PFSK-1 (cell line): ENCODE measurements at regions not wholly inside any gene's neighbourhood (a gene's known extent, or its start where the extent isn't known, plus 50 kb on each side); places are given as distances from the start of the nearest gene placed in this dataset.

Experiments
- FOXP2 ChIP-seq: optimal IDR thresholded peaks from 2 replicates; pipeline ENCODE3; 2011; ENCODE audit warnings: borderline replicate concordance, control low read depth, inconsistent platforms; ENCODE audit not compliant: insufficient read depth; ENCODE audit errors: extremely low read length, extremely low read depth
- POLR2AphosphoS5 ChIP-seq: IDR thresholded peaks from 2 replicates; pipeline ENCODE4 v1.6.1; 2012; ENCODE audit warnings: low read depth, mild to moderate bottlenecking, control low read depth, low read length, moderate library complexity
- SIN3A ChIP-seq: IDR thresholded peaks from 2 replicates; pipeline ENCODE4 v1.6.1; 2012; ENCODE audit warnings: mild to moderate bottlenecking, low read length, moderate library complexity, borderline replicate concordance; ENCODE audit not compliant: insufficient read depth
- TAF1 ChIP-seq: IDR thresholded peaks from 2 replicates; pipeline ENCODE4 v1.6.1; 2012; ENCODE audit warnings: low read length, control low read depth, borderline replicate concordance; ENCODE audit not compliant: insufficient read depth
- TF ChIP-seq, protein P1 (sequence below), 2 experiments: IDR thresholded peaks; 2 replicates each; pipeline versions ENCODE4 v1.6.1 to v1.8.0; 2011 to 2012; ENCODE audit warnings: low read depth in 2 of 2, low read length in 2 of 2, control low read depth in 1 of 2, inconsistent platforms in 1 of 2, mild to moderate bottlenecking in 1 of 2, moderate library complexity in 1 of 2; ENCODE audit not compliant: insufficient read depth in 1 of 2

DNA sequence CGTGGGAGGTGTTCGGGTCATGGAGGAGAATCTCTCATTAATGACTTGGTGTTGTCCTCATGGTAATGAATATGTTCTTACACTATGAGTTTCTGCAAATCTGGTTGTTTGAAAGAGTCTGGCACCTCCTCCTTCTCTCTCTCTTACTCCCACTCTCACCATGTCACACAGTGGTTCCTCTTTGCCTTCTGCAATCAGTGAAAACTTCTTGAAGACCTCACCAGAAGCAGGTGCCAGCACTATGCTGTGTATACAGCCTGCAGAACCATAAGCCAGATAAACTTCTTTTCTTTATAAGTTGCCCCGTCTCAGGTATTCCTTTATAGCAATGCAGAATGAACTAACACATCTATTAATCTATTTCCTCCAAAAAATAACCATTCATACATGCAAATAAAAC is 275.0 kb downstream of the ANTXR2 start:
- no peak for TF ChIP-seq SIN3A
- TF ChIP-seq, protein P1, sequence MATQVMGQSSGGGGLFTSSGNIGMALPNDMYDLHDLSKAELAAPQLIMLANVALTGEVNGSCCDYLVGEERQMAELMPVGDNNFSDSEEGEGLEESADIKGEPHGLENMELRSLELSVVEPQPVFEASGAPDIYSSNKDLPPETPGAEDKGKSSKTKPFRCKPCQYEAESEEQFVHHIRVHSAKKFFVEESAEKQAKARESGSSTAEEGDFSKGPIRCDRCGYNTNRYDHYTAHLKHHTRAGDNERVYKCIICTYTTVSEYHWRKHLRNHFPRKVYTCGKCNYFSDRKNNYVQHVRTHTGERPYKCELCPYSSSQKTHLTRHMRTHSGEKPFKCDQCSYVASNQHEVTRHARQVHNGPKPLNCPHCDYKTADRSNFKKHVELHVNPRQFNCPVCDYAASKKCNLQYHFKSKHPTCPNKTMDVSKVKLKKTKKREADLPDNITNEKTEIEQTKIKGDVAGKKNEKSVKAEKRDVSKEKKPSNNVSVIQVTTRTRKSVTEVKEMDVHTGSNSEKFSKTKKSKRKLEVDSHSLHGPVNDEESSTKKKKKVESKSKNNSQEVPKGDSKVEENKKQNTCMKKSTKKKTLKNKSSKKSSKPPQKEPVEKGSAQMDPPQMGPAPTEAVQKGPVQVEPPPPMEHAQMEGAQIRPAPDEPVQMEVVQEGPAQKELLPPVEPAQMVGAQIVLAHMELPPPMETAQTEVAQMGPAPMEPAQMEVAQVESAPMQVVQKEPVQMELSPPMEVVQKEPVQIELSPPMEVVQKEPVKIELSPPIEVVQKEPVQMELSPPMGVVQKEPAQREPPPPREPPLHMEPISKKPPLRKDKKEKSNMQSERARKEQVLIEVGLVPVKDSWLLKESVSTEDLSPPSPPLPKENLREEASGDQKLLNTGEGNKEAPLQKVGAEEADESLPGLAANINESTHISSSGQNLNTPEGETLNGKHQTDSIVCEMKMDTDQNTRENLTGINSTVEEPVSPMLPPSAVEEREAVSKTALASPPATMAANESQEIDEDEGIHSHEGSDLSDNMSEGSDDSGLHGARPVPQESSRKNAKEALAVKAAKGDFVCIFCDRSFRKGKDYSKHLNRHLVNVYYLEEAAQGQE (IDR thresholded peaks at IDR 0.05; ENCODE audit: insufficient read depth in 1 of 2, low read depth in 2 of 2, low read length in 2 of 2) = no peak
- TF ChIP-seq POLR2AphosphoS5 = no peak
- TF ChIP-seq TAF1 = no peak
- no peak for TF ChIP-seq FOXP2

DNA sequence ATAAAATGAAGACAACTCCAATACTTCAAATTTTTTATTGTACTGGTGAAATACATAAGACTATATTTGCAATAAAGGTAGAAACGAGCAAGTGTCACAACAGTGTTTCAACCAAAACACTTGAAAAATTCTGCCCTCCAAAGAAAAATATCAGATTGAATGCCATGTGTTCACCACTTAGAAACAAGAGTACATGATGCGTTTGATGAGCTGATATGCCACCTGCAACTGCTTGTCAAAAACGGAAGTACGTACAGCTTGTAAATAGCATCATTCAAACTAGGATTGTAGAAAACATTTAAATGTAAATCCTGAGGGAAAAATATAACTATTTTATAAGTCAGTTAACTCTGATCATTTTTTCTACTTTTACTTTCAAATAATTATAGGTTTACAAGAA is 276.1 kb downstream of the ANTXR2 start:
- TF ChIP-seq FOXP2 = no peak
- TF ChIP-seq POLR2AphosphoS5 = no peak
- no peak for TF ChIP-seq SIN3A
- TF ChIP-seq, protein P1 (IDR thresholded peaks at IDR 0.05; ENCODE audit: insufficient read depth in 1 of 2, low read depth in 2 of 2, low read length in 2 of 2) = no peak
- TF ChIP-seq TAF1 = no peak

DNA sequence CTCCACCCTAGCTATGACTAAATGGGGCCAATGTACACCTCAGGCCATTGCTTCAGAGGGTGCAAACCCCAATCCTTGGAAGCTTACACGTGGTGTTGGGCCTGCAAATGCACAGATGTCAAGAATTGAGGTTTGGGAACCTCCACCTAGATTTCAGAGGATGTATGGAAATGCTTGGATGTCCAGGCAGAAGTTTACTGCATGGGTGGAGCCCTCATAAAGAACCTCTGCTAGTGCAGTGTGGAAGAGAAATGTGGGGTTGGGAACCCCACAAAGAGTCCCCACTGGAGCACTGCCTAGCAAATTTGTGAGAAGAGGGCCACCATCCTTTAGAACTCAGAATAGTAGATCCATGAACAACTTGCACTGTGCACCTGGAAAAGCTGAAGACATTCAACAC is 284.1 kb downstream of the ANTXR2 start:
- TF ChIP-seq FOXP2 (no peak), POLR2AphosphoS5 (no peak), SIN3A (no peak), TAF1 (no peak)
- TF ChIP-seq, protein P1 (IDR thresholded peaks at IDR 0.05; ENCODE audit: insufficient read depth in 1 of 2, low read depth in 2 of 2, low read length in 2 of 2) = no peak

DNA sequence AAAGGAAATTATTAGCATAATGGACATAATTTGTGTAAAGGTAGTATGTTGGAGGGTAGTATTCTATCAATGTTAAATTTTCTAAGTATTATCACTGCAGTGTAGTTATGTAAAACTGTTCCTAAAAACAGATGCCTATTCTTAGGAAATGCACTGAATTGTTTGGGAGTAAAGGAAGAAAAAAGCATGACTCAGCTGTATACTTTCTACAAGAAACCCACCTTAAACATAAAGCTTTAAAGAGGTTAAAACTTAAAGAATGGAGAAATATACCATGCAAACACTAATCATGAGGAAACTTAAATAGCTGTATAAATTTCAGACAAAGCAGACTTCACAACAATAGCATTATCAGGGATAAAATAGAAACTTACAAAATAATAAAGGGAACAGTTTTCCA is 292.9 kb downstream of the ANTXR2 start:
- TF ChIP-seq, protein P1 (IDR thresholded peaks at IDR 0.05; ENCODE audit: insufficient read depth in 1 of 2, low read depth in 2 of 2, low read length in 2 of 2) = no peak
- no peak for TF ChIP-seq POLR2AphosphoS5
- TF ChIP-seq TAF1 = no peak
- TF ChIP-seq SIN3A = no peak
- TF ChIP-seq FOXP2 = no peak

DNA sequence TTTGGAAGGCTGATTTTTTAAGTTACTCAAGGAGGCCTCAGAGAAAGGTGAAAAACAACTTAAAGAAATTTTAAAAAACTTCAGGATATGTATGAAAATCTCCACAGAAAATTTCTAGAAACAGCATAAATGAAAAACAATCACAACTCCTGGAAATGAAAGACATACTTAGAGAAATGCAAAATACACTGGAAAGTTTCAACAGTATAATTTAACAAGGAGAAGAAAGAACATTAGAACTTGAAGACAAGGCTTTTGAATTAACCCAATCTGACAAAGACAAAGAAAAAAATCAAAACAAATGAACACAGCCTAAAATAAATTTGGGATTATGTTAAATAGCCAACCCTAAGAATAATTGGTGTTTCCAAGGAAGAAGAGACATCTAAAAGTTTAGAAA is 300.5 kb downstream of the ANTXR2 start:
- no peak for TF ChIP-seq FOXP2
- TF ChIP-seq POLR2AphosphoS5 = no peak
- TF ChIP-seq, protein P1 (IDR thresholded peaks at IDR 0.05; ENCODE audit: insufficient read depth in 1 of 2, low read depth in 2 of 2, low read length in 2 of 2) = no peak
- TF ChIP-seq SIN3A = no peak
- TF ChIP-seq TAF1 = no peak
